Body of pancreas (tissue), 4 donors: ENCODE measurements at regions not wholly inside any gene's neighbourhood (a gene's known extent, or its start where the extent isn't known, plus 50 kb on each side); places are given as distances from the start of the nearest gene placed in this dataset.

Experiments used
- CTCF ChIP-seq, 7 experiments: fragments of 450-650 bp in 4 of 7; fragments of 200-600 bp in 3 of 7; sonication (generic) in 3 of 7; IDR thresholded peaks; one replicate each; pipeline ENCODE4 v1.5.1; 2016 to 2019; ENCODE audit warnings: antibody characterized with exemption in 7 of 7
- POLR2A ChIP-seq, 3 donors: fragments of 450-650 bp; IDR thresholded peaks; one replicate each; pipeline ENCODE4 v1.6.1; 2016; ENCODE audit warnings: antibody characterized with exemption in 3 of 3, mild to moderate bottlenecking in 2 of 3

GRCh38 chr3:159795042-159795441 is 193.6 kb upstream of the IL12A start:
- TF ChIP-seq CTCF (IDR thresholded peaks at IDR 0.05) = no peak
- no peak for TF ChIP-seq POLR2A (IDR thresholded peaks at IDR 0.05)
